GM10266 (cell line): ENCODE measurements at regions not wholly inside any gene's neighbourhood (a gene's known extent, or its start where the extent isn't known, plus 50 kb on each side); places are given as distances from the start of the nearest gene placed in this dataset.
A peak's percentile ranks its signal among the peaks of the same experiment; 100 is the strongest.

ENCODE experiments used
- DNase-seq: peaks from one replicate; pipeline ENCODE4 v3.0.0; 2012; ENCODE audit errors: extremely low spot score
- CTCF ChIP-seq: IDR thresholded peaks from 2 replicates; pipeline ENCODE4 v1.5.1; 2012; ENCODE audit warnings: mild to moderate bottlenecking, low read depth; ENCODE audit not compliant: control insufficient read depth, insufficient read depth; ENCODE audit errors: missing control alignments

- TF ChIP-seq CTCF: no peak
- DNase-seq: no peak
These were observed 598.4 kb downstream of the RPL10L start for GRCh38 chr14:46053221-46053620.

GRCh38 chr14:46051796-46052195, 599.8 kb downstream of the RPL10L start:
- no peak for DNase-seq
- no peak for TF ChIP-seq CTCF

GRCh38 chr14:46048127-46048526, 603.5 kb downstream of the RPL10L start:
- peak; percentile 44 for TF ChIP-seq CTCF
- peak; percentile 3 for DNase-seq

- TF ChIP-seq CTCF: no peak
- DNase-seq: no peak
These were observed 615.5 kb downstream of the RPL10L start for GRCh38 chr14:46036099-46036498.

GRCh38 chr14:46034305-46034704, 617.3 kb downstream of the RPL10L start:
- no peak for DNase-seq
- TF ChIP-seq CTCF: no peak

- TF ChIP-seq CTCF: no peak
- DNase-seq: no peak
These were observed 632.6 kb downstream of the RPL10L start for GRCh38 chr14:46018846-46019420.

- no peak for TF ChIP-seq CTCF
- no peak for DNase-seq
These were observed 643.2 kb downstream of the RPL10L start for GRCh38 chr14:46008348-46008747.
